Ecto neural progenitor cell (in vitro differentiated cells): ENCODE measurements at regions not wholly inside any gene's neighbourhood (a gene's known extent, or its start where the extent isn't known, plus 50 kb on each side); places are given as distances from the start of the nearest gene placed in this dataset.
A peak's percentile ranks its signal among the peaks of the same experiment; 100 is the strongest.
"Not testable (repeated sequence)": the region's sequence is repeated elsewhere in the genome, so short reads cannot be mapped to it uniquely, and the experiment has no call there.

Experiments
- DNase-seq: peaks from one replicate; pipeline ENCODE4 v3.0.0-alpha.2; 2018; ENCODE audit warnings: low spot score

DNA sequence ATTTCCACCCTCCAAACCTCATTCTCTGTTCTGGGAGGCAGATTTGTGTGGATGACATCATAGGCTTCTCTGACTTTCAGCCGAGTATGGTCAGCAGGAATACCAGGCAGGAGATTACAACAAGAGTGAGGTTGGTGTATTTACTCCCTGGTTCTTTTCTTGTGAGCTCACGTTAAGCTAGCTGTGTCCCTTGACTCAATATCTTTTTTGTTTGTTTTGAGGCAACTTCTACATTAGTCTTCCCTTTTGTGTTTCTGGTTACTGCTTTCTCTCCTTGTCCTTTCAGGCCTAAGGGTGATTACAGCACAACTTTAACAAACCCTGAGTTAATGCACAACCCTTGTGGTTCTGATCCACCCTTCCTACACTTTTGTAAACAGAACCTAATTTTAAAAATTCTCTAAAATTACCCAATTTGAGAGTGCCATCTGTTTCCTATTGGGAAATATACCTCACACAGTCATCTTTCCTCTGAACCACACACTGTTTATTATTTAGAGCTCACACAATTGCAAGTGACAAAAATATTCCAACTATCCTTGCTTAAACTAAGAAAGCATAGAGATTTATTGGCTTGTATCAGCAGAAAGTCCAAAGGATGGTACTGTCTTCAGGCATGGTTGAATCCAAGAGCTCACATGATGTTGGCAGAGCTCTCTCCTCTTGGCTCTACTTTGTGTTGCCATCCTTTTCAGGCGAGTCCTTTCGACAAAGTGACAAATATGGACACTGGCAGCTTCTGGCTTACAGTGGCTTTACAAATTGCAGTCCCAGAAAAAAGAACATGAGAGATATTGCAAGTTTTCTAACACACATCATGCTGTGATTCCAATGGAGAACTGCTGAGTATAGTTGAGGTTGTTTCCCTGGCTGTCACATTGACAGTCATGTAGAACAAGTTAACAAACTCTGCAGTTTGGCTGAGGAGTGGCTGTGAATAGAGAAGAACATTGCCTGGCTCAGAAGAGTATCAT, 150.5 kb upstream of the DDIT4L start:
- no peak for DNase-seq

GRCh38 chr4:100339870-100340269, 149.6 kb upstream of the DDIT4L start:
- no peak for DNase-seq

GRCh38 chr4:100333491-100333890, 143.2 kb upstream of the DDIT4L start:
- not testable (repeated sequence) for DNase-seq

DNA sequence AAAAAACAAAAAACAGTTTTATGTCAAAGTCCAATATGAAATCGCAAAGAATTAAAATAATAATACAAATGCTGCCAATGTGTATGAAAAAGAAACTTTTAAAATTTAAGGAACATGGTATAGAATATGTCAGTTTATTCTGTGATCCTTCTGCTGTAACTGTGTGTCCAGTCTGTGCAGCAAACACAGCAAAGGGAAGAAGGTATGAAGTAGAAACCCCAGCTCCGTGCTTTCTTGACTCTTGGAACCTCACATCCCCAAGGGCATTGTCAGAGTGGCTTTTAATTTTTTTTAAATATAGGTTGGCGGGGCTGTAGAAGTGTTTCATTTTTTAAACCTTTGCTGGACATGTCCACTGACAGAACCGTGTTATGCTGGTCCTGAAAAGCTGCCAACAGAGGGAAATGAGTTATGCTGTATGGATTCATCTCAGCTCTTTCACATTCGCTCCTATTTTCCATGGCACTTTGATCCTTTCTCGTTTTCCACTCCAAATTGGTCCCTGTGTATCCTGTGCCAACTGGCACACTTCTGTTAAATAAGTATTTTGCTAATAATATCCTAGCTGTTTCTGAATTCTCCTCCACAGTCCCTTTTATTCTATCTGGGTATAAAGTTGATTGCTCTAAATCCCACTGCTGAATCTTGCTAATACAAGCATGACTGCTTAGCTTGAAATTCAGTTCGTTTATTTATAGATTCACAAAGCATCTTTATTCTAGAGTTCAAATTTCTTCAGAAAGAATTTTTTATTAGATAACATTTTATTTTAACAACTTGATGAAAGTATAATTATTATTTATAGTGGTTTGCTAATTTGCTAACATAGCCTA, 127.0 kb upstream of the DDIT4L start:
- DNase-seq, result no peak

GRCh38 chr4:100314057-100314456, 123.8 kb upstream of the DDIT4L start:
- no peak for DNase-seq

DNA sequence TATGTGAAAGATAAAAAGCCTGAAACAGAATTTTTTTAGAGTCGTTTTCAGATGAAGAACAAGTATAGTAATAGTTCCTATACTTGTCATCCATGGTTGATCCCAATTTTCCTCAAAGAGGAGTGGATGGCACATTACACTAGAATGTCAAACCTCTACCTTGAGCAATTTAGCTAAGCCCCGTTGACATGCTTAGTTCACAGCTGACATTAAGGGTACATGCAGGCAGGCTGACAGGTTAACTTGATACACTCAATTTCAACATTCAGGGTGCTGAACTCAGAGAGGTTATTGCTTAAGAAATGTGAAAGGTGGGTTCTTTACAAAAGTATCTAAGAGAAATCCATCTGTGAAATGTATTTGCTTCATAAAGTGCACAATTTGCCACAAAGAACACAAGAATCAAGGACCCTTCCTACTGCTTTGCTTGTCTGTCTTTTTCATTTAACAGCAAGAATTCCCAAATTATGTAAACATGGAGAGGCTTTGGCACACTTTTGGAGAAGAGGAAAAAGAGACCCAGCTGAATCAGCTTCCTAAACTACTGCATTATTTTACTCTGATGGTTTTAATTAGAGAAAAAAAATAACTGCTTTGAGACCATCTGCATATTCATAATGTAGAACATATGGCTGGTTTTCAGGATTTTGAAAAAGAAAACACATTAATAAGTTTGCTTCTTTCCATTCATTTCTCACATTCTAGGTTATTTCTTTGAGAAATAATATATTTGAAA, 122.5 kb upstream of the DDIT4L start:
- no peak for DNase-seq

GRCh38 chr4:100311181-100311580, 120.9 kb upstream of the DDIT4L start:
- no peak for DNase-seq

GRCh38 chr4:100306018-100306417, 115.8 kb upstream of the DDIT4L start:
- DNase-seq, result no peak

GRCh38 chr4:100302061-100303026, 112.1 kb upstream of the DDIT4L start:
- DNase-seq, result no peak

DNA sequence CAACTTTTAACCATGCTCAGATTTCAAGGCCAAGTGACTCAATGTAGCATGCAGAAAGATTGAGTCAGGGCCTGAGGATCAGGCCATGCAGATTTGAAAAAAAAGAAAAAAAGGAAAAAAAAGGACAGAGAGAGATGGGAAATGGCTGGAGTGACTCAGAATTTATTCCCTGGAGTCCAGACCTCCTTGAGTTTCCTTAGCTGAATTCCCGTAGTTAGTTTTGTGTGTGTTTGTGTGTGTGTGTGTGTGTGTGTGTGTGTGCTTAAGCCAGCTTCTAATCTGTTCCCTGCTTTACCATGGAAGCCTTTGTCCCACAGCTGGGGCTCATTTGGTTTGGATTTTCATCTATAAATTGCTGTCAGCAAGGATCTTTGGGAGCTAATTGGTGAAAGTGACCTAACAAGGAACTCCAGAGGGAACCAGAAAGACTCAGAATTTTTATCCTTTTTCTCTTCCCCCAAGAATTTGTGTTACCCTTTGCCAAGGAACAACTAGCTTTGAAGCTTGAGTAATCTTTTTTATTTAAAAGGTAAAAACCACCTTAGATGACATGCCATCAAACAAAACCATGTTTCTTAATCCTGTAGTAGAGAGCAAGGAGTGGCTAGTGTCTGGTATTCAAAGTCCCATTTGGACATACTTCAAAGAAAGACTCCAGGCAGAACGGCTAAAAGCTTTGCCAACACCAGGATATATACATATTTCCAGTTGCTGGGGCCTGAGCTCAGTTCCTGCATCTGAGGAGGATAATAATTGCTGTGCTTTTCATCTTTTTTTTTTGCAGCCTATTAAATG, 109.0 kb upstream of the DDIT4L start:
- peak; percentile 56 for DNase-seq

DNA sequence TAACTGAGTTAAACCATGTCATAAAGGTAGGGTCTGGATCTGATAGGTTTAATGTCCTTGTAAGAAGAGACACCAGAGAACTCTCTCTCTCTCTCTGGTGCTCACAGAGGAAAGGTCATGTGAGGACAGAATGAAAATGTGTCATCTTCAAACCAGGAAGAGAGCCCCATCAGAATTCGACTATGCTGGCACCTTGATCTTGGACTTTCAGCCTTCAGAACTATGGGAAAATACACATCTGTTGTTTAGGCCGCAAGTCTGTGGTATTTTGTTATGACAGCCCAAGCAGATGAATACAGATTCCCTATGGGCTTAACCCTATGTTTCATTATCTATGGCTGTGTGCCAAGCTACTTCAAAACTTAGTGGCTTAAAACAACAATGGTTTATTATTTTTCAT, 105.5 kb upstream of the DDIT4L start:
- no peak for DNase-seq

- DNase-seq, result no peak
Observed at GRCh38 chr4:100294356-100294755, 104.1 kb upstream of the DDIT4L start.

DNA sequence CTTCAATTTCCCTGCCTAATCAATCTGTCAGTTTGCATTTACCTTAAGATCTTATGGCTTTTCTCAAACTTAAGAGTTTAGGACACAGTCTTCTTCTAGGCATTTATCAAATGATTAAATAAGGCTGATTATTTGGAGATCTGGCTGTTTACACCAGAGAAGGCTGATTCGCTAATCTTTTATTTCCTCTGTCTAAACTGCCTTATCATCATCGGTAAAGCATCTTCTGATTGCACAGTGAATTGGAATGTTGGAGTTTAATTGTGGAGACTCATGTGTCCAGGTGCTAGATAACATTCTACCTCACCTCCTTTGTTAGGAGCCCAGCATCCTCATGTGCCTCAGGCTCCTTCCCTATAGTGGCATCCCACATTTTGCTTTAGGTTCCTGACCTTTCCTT, 100.3 kb upstream of the DDIT4L start:
- DNase-seq, result no peak

- DNase-seq, result no peak
Observed at GRCh38 chr4:100289946-100290345, 99.7 kb upstream of the DDIT4L start.

DNA sequence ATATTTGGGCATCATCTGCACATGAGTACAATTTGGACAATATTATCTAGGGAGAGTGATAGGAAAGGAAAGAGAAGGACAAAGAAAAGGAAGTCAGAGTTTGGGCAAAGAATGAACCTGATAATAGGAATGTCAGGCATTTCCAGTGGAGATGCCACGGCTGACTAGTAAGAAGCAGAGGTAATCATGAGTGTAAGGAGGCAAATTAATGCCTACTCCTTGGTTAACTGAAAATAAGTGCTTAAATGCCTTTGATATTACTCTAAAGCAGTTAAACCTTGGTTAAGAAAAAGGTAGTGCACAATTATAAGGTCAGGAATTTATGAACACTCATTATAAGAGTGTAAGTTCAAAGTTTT, 99.2 kb upstream of the DDIT4L start:
- DNase-seq, result no peak

- no peak for DNase-seq
Observed at GRCh38 chr4:100288811-100289529, 98.7 kb upstream of the DDIT4L start.

GRCh38 chr4:100288161-100288560, 97.9 kb upstream of the DDIT4L start:
- DNase-seq, result no peak

DNA sequence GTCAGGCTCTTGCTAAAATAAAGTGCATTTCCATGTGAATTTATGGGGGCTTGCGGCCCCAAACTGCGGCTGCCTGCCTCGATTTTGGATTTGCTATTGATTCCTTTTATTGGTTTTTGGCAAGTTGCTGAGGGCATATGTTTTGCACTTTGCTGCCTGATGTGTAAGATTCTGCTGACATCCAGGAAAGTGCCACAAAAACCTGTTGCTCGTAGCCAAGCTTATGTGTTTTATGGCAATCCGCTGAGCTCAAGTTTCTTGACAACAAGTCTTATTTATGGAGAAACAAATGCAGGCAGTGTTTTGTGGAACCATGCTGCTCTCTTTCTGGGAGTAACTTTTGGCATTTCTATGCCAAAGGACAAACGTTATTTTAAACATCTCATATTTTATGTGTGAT, 97.3 kb upstream of the DDIT4L start:
- no peak for DNase-seq

GRCh38 chr4:100286636-100287035, 96.4 kb upstream of the DDIT4L start:
- DNase-seq, result no peak

DNA sequence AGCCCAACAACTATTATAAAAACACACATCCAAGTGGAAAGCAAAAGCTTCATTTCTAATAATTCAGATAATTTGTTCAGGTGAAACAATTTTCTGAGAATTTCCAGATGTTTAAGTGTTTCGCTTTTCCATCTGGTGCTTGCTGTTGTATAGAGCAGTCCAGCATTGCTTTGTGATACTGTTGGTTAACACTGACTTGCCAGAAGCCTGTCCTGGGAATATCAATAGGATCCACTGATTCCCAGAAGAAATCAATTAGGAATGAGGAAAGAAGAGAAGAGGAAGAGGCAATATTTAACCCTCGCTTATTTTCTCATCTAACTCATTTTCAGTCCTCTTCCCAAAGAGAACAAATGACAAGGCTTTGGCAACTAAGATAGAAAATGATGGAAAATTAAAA, 94.9 kb upstream of the DDIT4L start:
- DNase-seq, result no peak
